LHCN-M2 (cell line): ENCODE measurements at regions not wholly inside any gene's neighbourhood (a gene's known extent, or its start where the extent isn't known, plus 50 kb on each side); places are given as distances from the start of the nearest gene placed in this dataset.
"Not testable (repeated sequence)": the region's sequence is repeated elsewhere in the genome, so short reads cannot be mapped to it uniquely, and the experiment has no call there.

Experiments used
- DNase-seq: peaks from one replicate; pipeline ENCODE4 v3.0.0-alpha.2; 2012; ENCODE audit warnings: low read depth

DNA sequence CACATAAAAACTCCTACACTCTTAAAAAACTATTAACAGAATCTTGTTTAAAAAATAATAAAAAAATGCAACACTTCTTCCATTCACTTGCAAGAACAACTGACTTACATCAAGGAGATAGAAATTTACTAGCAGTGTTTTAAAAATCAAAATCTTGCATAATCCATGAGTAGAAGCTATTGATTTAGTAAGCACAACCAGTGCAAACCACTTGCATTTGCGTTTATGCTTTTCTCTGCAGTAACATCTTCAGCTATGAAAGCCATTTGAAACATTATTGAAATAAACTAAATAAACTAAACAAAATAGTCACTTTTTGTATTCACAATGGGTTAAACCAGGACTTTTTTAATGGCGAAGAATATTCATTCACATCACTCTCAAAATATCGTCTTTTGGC is 389.2 kb upstream of the EMCN start:
- DNase-seq: no peak

DNA sequence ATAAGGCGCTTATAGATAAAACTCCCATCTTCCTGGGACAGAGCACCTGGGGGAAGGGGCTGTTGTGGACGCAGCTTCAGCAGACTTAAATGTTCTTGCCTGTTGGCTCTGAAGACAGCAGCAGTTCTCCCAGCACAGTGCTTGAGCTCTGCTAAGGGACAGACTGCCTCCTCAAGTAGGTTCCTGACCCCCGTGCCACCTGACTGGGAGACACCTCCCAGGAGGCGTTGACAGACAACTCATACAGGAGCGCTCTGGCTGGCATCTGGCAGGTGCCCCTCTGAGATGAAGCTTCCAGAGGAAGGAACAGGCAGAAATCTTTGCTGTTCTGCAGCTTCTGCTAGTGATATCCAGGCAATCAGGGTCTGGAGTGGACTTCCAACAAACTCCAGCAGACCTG is 383.1 kb upstream of the EMCN start:
- not testable (repeated sequence) for DNase-seq

DNA sequence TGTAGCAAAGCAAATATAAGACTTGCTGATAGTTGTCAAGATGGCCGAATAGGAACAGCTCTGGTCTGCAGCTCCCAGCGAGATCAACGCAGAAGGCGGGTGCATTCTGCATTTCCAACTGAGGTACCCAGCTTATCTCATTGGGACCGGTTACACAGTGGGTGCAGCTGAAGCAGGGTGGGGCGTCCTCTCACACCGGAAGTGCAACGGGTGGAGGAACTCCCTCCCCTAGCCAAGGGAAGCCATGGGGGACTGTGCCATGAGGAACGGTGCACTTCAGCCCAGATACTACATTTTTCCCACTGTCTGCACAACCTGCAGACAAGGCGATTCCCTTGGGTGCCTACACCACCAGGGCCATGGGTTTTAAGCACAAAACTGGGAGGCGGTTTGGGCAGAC is 382.3 kb upstream of the EMCN start:
- no peak for DNase-seq

DNA sequence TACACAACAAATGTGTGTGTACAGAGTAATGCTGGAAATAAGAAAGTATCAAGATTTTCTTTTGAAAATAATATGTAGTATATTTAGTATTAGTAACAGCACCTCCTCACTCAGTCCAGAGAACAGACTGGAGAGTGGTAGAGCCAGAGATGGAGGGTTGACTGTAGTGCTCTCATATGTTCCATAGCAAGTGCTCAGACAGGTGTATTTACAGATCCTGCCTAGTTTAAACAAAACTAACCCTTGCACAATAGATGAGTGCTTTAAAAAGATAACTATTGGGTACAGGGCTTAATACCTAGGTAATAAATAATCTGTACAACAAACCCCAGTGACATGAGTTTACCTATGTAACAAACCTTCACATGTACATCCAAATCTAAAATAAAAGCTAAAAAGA is 381.0 kb upstream of the EMCN start:
- no peak for DNase-seq

DNA sequence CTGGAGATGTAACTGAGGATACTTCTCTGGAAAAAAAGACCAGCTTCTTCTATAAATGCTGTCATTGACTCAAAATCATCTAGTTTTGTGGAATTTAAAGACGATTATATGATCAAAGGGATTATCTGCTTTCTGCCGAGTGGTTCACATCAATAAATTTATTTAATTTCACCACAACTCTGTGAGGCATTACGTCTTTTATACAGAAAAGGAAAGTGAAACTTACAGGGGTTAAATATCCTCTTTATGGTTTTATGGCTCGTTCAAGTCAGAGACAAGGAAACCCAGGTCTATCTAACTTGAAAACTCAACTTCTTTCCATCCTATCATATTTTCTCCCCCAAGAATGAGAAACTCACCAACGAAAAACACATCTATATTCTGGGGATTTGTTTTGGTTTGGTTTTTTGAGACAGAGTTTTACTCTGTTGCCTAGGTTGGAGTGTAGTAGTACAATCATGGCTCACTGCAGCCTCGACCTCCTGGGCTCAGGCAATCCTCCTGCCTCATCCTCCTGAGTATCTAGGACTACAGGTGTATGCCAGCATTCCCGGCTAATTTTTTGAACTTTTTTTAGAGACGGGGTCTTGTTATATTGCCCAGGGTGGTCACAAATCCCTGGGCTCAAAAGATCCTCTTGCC is 377.9 kb upstream of the EMCN start:
- peak; percentile 5 for DNase-seq

DNA sequence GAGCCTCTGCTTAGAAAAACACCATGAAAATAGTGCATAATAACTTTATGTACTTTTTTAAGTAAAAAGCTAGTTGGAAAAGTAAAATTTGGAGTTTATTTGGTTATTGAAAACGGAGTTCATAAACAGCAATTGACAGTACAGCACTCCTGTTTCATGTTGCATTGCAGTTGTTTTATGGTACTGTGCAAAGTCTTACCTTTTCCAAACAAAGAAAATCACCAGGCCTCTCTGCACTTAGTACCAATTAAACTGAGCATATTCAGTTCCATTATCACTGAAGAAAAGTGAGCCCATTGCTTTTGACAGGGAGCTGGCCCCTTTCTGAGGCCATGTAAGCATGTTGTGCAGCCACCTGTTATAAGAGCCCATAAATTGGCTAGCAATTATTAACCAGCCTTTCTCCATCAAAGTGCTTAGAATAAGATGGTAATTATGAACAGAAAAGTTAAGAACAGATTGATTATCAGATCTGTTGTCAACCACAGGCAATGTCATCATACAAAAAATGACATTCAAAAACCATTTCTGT is 376.6 kb upstream of the EMCN start:
- DNase-seq: no peak

DNA sequence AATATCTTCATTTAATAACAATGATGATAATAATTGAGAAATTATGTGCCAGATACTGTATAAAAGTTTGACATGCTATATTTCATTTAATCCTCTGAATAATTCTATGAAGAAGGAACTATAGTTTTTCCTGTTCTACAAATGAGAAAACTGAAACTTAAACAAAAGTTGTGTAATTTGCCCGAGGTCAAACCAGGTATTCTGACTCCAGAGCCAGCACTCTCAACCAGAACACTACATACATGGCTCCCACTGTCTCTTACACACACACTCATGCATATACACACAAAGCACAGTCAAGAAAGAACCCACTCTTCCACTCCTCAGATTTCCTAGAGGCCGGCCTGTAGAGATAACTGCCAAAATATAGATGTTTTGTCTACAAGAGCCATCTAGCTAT is 374.0 kb upstream of the EMCN start:
- DNase-seq: no peak

DNA sequence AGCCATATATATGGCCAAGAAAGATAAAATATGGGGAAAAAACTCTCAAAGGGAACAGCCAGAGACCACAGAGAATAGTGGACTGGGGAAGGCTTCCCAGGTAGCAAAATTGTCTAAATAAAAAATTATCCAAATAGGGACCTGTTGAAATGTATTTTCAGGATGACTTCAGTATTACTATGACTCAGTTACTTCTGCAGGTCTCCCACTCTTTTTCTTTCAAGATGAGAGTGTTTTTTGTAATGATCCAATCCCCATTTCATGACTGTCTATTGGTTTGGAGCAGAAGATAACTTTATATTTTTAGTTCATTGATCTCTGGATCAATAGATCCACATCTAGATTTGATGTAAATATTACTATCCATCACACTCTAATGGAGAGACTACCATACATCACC is 372.1 kb upstream of the EMCN start:
- DNase-seq: no peak

DNA sequence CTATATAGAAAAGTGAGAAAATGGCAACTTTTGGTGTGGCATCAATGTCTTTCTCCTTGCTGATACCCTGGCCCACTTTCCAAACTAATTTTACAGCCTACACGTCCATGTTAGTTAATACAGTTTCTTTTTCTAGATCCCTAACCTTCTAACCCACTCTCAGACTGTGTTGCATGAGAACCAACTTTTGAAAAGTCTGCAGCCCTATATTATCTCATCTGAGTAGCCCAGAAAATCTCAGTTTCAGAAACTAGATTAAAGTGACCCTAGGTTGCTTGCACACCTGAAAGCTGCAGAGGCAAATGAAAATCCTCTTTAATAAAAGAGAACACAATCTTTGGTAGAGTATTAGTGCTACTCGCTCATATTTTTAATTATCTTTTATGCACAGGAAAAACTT is 371.6 kb upstream of the EMCN start:
- no peak for DNase-seq

DNA sequence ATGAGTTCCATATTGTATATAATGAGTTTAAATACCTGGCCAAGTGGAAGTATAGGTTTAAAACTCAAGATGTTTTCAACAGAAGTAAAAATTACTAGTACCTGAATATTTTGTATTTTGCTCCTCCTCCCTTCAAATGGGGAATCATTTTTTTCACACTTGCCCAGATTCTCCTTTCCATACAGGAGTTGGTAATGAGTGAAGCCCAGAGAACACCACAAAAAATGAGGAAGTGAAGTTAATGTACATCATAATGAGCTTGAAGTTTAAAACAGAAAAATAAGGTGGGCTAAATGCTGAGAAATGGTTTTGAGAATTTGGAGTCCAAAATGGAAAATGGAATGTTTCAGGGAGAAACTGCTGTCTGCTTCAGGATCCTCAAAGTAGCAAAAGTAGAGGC is 364.8 kb upstream of the EMCN start:
- no peak for DNase-seq

DNA sequence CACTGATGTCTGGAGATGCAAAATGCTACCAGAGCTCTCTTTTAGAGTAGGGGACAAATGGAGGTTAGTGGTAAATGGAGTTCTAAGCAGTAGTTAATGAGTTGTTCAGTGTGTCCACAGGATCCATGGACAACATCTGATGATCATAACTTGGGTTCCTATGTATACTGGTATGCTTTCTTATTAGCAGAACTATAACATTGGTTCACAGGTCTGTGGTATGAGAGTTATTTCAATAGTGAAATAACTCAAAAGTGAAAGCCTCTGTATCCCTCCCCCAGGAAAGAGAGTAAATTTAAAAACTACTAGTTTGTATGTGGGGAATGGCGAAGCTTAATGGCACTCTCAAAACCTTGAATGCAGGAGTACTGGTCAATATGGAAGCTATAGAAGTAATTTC is 363.5 kb upstream of the EMCN start:
- no peak for DNase-seq

DNA sequence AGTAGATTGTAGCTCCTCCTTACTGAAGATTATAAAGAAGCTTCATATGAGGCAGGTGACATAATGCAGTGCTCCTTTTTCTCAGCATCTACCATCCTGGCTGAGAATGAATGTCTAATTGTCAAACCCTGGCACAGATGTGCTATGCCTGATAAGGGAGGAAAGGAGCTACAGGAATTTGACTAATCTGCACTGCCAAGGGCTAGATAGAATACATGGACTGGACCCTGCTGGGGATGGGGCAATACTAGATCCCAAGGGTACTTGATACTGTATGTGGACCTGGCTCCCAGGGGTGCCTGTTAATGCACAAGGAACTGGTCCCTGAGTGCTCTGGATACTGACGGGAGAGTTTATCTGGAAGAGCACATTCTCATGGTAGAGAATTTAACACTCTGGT is 362.2 kb upstream of the EMCN start:
- DNase-seq: no peak

DNA sequence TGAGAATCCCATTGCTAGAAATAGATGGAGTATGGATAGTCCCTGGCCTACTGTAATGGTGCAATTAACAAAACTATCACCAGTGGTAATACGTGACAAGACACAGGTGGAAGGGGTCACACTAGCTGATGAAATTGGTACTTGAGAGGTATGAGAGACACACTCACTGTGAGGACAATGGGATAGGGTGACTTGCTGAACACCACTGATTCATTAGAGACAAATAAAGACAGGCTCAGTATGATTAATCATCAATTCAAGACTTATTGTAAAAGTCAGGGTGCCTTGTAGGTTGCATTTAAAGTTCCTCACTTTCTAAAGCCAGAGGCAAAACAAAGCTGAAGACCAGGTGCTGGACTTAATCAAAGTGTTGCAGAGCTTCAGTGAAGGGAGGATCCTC is 361.6 kb upstream of the EMCN start:
- no peak for DNase-seq

DNA sequence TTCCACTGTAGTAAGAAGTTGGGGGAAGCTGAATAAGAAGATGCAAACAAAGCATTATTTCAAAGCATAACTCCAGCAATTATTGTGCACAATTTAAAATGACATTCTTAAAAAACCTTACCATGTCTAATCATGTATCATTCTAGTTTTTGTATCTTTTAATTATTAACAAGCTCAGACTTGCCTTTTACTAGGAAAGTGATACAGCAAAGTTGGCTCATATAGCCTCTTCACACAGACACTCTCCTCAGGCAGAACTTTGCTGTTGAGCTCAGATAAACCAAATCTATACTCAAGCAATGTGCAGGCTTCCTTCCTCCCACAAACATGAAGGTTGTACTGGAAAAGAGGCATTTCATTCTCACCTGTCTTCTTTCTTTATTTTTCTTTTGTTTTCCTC is 358.7 kb upstream of the EMCN start:
- DNase-seq: no peak

DNA sequence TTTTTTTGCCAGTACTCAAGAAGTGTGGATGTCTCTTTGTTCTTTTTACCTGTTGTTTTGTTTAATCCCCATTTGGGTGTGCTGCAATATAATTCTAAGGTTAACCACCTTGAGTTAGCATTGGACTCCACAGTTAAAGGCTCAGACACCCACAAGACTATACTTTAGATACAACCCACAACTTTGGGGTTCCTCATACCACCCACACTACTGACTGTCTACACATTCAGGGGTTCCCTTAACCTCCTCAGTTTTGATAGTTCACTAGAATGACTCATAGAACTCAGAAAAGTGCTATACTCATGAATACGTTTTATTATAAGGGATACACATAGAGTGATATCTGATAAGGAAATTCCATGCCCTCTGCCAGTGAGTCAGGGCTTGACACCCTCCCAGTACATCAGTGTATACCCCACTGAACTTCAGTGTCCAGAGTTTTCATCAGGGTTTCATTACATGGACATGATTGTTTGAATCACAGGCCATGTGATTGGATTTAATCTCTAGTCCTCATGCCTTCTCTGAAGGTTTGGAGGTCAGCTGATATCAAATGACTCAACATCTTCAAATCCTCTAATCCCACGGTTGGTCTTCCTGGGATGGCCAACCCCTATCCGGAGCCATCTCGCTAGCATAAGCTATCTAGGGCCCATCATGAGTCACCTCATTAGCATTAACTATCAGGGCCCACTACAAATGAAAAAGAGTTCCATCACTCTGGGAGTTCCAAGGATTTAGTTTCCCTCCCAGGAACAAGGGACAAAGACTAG is 357.7 kb upstream of the EMCN start:
- peak; percentile 19 for DNase-seq

DNA sequence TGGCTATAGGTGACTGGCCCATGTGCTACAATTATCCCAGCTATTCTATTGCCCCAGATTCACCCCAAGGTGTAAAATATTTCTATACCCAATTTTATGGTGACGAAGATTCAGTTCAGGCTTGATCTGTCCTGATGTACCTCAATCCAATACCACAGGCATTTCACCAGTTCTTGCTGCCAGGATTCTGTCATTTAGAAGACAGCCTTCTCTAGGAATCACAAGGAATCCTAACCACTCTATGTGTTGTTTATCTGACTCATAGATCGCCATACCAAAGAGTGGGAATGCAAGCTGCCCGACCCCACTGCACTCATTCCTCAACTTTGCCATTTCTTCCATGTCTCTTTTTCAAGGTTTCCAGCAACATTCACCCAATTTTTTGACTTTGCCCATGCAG is 355.0 kb upstream of the EMCN start:
- peak; percentile 68 for DNase-seq

DNA sequence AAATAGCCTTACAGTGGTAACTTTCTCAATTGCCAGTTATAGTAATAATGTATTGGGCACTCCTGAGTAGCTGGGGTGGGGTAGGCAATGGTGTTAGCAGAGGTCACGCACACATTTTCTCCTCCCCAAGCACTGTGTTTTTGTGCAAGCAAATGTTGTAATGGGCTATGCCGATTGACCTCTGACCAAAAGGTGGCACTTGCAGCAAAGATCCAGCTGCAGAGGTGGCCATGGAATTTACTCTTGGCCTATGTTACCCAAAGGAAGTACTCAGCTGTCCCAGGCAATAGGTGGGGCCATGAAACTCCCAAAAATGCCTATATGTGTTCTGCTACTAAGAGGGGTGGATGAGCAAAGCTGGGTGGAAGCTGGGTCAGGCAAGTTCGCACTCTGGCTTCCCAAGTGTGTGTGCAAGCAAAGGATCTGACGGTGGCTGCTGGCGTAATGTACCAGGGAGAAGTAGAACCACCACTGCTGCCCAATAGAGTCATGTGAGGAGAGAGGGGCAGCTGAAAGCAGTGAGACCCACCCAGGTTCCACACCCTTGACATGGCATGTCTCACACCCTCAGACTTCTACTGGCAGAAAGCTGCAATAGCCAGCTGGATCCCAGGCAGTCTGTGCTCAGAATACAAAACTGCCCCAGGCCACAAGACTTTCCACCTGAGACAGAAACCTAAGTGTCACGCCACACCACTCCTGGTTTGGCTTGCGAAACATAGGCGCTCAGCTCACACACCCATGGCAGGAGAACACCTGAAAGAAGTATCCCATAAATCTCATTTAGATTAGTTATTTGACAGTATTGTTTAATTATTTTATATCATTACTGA is 353.3 kb upstream of the EMCN start:
- no peak for DNase-seq

DNA sequence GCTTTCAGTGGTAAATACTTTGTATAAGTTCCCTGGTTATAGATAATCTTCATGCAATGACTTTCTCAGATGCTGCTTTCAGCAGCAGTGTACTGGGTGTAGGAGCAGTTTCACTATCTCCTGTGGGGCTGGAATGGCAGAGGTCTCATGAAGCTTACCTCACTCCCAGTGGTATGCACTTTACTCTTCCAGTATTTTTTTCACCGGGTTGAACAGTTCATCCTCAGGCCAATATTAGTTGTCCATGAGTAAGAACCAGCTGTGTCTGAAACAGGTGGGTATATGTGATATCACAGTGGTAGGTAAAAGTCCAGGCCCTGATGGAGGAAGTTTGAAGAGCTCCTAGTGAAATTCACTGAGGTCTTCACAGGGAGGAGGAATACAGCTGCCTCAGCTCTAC is 351.5 kb upstream of the EMCN start:
- peak; percentile 17 for DNase-seq

DNA sequence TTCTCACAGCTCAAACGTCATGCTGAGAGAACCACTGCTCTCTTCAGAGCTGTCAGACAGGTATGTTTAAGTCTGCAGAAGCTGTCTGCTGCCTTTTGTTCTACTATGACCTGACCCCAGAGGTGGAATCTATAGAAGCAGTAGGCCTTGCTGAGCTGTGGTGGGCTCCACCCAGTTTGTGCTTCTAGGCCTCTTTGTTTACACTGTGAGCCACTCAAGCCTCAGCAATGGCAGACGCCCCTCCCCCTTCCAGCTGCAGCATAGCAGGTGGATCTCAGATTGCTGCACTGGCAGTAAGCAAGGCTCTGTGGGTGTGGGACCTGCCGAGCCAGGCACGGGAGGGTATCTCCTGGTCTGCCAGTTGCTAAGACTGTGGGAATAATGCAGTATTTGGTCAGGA is 350.5 kb upstream of the EMCN start:
- peak; percentile 5 for DNase-seq

DNA sequence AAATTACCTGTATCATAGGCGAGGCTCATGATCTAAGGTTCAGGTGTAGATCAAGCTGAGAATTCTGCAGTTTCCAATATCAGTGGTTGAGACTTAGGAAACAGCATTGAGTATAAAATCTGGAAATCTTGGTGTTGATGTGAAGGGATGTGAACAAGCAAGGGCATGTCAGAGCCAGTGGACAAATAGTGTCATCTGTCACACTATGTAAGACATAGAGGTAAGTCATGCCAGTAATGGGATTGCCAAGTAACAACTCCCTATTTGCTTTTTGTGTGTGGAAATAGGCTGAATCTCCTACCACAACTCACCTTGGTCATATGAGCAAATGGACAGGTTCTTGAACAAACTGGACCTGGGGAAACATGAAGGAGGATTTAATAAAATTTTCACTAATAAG is 334.5 kb upstream of the EMCN start:
- DNase-seq: no peak

DNA sequence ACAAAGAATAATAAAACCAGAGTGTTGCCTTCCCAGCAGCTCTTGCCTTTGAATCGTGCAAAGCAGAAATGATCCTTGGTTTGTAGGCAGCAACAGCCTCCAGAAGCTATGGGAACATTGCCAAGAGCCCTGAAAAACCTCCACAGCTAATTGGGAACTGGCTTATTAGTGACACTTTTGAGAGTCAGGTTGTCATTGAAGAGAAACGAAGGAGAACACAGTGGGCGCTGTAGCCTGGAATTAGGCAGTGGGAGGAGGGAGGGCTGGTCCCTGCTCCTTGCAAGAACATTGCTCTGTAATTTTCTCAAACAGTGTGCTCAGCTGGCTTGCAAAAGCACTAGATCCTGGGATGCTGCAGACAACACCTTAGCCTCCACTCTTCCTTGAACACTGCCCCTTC is 331.5 kb upstream of the EMCN start:
- DNase-seq: no peak

DNA sequence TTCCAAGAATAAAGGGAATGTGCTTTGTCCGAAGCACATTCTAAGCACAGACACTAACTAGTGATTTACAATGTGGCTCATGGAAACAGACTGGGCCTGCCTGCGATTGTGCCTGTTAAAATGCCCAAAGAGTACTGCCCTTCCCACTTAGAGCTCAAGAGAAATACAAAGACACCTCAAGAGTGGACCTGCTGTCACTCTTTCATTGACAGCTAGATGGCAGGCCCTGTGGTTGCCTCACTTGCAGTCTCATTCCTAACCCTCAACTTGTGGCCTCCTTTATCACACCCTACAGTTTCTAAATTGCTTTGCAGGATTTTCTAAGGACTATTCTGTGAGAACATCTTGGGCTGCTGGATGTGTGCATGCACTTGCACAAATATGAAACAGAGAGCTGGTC is 331.0 kb upstream of the EMCN start:
- DNase-seq: peak; percentile 19

DNA sequence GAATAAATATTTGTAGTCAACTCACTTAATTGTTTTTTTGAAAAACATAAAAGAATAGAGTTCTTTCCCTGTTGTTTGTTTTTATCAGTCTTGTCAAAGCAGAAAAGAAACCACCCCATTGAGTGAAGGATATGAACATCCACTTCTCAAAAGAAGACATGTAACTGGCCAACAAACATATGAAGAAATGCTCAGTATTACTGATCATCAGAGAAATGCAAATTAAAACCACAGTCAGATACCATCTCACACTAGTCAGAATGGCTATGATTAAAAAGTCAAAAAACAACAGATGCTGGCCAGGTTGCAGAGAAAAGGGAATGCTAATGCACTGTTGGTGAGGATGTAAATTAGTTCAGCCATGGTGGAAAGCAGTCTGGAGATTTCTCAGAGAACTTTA is 326.1 kb upstream of the EMCN start:
- peak; percentile 51 for DNase-seq
